Neural cell (in vitro differentiated cells): ENCODE measurements at regions not wholly inside any gene's neighbourhood (a gene's known extent, or its start where the extent isn't known, plus 50 kb on each side); places are given as distances from the start of the nearest gene placed in this dataset.

Source experiments
- CTCF ChIP-seq: fragments of 450-650 bp; IDR thresholded peaks from 2 replicates; pipeline ENCODE4 v1.5.1; 2014; ENCODE audit warnings: antibody characterized with exemption, mild to moderate bottlenecking, moderate library complexity; ENCODE audit not compliant: poor library complexity, severe bottlenecking
- EZH2 ChIP-seq: fragments of 200-600, 300-800 bp; shearing (Covaris generic), sonication (generic); IDR thresholded peaks from 2 replicates; pipeline ENCODE4 v1.6.1; 2014; ENCODE audit warnings: antibody characterized with exemption, low read length, borderline replicate concordance, mild to moderate bottlenecking; ENCODE audit not compliant: insufficient read depth, poor library complexity, severe bottlenecking
- MXI1 ChIP-seq: fragments of 450-650 bp; conservative IDR thresholded peaks from 2 replicates; pipeline ENCODE4 v1.6.1; 2014; ENCODE audit warnings: antibody characterized with exemption, mild to moderate bottlenecking; ENCODE audit not compliant: poor library complexity, severe bottlenecking
- POLR2AphosphoS5 ChIP-seq: IDR thresholded peaks from 2 replicates; pipeline ENCODE4 v1.6.1; 2012
- RAD21 ChIP-seq: fragments of 450-650 bp; conservative IDR thresholded peaks from 2 replicates; pipeline ENCODE4 v1.6.1; 2014; ENCODE audit warnings: antibody characterized with exemption, mild to moderate bottlenecking, moderate library complexity
- REST ChIP-seq: IDR thresholded peaks from 2 replicates; pipeline ENCODE4 v1.6.1; 2012; ENCODE audit warnings: borderline replicate concordance
- SMC3 ChIP-seq: fragments of 450-650 bp; conservative IDR thresholded peaks from 2 replicates; pipeline ENCODE4 v1.6.1; 2014; ENCODE audit warnings: antibody characterized with exemption, mild to moderate bottlenecking, moderate library complexity; ENCODE audit not compliant: poor library complexity
- TAF1 ChIP-seq: IDR thresholded peaks from 2 replicates; pipeline ENCODE4 v1.6.1; 2012; ENCODE audit warnings: low read depth

- TF ChIP-seq EZH2 (no peak), CTCF (no peak), MXI1 (no peak), POLR2AphosphoS5 (no peak), REST (no peak), RAD21 (no peak), TAF1 (no peak), SMC3 (no peak)
Observed at GRCh38 chr2:41909584-41909983, 138.2 kb upstream of the PKDCC start.
